GM12872 (cell line): ENCODE measurements at regions not wholly inside any gene's neighbourhood (a gene's known extent, or its start where the extent isn't known, plus 50 kb on each side); places are given as distances from the start of the nearest gene placed in this dataset.

ENCODE experiments used
- TF ChIP-seq, protein P1 (sequence below): IDR thresholded peaks from 3 replicates; pipeline ENCODE4 v1.5.1; 2011; ENCODE audit warnings: low read depth, mild to moderate bottlenecking, low read length, moderate library complexity; ENCODE audit not compliant: insufficient read depth

DNA sequence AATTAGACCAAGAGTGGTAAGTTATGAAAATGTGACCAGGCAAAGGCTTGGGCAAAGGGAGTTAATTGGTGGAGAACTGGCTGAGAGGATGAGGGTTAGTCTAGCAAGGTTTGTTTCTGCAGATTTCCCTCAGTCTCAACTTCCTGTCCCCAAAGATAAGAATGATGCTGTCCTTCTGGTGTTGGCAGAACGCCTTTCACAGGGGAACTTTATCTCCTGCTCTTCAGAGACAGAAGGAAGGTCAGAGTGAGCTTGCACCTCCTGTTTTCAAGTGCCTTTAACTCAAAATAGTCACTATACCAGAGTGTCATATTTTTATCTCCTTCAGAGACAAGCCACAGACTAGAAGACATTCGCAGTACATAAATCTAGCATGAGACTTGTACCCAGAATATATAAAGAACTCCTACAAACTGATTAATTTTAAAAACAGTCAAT, 95.7 kb downstream of the TEX51 start:
- TF ChIP-seq, protein P1, sequence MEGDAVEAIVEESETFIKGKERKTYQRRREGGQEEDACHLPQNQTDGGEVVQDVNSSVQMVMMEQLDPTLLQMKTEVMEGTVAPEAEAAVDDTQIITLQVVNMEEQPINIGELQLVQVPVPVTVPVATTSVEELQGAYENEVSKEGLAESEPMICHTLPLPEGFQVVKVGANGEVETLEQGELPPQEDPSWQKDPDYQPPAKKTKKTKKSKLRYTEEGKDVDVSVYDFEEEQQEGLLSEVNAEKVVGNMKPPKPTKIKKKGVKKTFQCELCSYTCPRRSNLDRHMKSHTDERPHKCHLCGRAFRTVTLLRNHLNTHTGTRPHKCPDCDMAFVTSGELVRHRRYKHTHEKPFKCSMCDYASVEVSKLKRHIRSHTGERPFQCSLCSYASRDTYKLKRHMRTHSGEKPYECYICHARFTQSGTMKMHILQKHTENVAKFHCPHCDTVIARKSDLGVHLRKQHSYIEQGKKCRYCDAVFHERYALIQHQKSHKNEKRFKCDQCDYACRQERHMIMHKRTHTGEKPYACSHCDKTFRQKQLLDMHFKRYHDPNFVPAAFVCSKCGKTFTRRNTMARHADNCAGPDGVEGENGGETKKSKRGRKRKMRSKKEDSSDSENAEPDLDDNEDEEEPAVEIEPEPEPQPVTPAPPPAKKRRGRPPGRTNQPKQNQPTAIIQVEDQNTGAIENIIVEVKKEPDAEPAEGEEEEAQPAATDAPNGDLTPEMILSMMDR: no peak

GRCh38 chr2:126995621-126996377, 97.1 kb downstream of the TEX51 start:
- TF ChIP-seq, protein P1: no peak

DNA sequence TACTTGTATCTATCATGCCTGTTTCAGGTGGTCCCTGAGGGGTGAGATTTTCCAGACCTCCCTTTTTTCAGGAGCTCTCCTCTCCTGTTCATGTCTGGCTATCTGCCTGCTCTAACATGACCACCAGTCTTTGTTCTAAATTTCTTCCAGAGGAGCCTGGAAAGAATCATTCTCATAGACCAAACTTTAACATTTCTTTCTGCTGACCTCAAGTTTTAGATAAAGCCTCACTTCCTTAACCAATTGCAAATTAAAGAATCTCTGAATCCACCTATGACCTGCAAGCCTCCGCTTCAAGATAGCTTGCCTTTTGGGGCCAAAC, 97.6 kb downstream of the TEX51 start:
- TF ChIP-seq, protein P1: no peak
